B cell (primary cell): ENCODE measurements at regions not wholly inside any gene's neighbourhood (a gene's known extent, or its start where the extent isn't known, plus 50 kb on each side); places are given as distances from the start of the nearest gene placed in this dataset.

Source experiments
- ATAC-seq: fragments of 200-7000 bp; cut with Tn5 transposase; one replicate; pipeline ENCODE4 v1.10.0; 2021; ENCODE audit warnings: low read depth, mild to moderate bottlenecking, moderate number of reproducible peaks, moderate library complexity
- CTCF ChIA-PET: fragments of 350-600 bp; sonication (Branson Sonifier 250); formaldehyde crosslinking; loops from one replicate; lab custom pipeline; 2021; ENCODE audit warnings: antibody characterized with exemption, inconsistent platforms; lab: Charles Lee
- POLR2A ChIA-PET: fragments of 350-600 bp; sonication (Branson Sonifier 250); formaldehyde crosslinking; loops from one replicate; lab custom pipeline; 2021; ENCODE audit warnings: antibody characterized with exemption; lab: Charles Lee
- DNase-seq: peaks from one replicate; pipeline ENCODE4 v3.0.0; 2013
- H2AFZ ChIP-seq: 2 replicates; pipeline ENCODE4 v1.6.1; 2012; ENCODE audit warnings: mild to moderate bottlenecking, low read depth, low read length; ENCODE audit not compliant: insufficient read depth, poor library complexity, severe bottlenecking
- H3K27ac ChIP-seq, 2 donors: 1 replicate in 1 of 2; 2 replicates in 1 of 2; pipeline ENCODE4 v1.5.1; 2012 to 2013; ENCODE audit warnings: low read length in 2 of 2, mild to moderate bottlenecking in 2 of 2, moderate library complexity in 1 of 2
- H3K27me3 ChIP-seq, 4 experiments: fragments of 200-600 bp in 1 of 4; sonication (generic) in 1 of 4; replicated peaks in 1 of 4; 1 replicate in 2 of 4; 2 replicates in 2 of 4; pipeline versions ENCODE4 v1.6.1 to v1.7.0; 2013 to 2016; ENCODE audit warnings: low read length in 3 of 4, mild to moderate bottlenecking in 2 of 4, mixed read lengths in 1 of 4, moderate library complexity in 1 of 4; ENCODE audit not compliant: insufficient read depth in 4 of 4, control insufficient read depth in 3 of 4; ENCODE audit errors: control extremely low read depth in 1 of 4
- H3K36me3 ChIP-seq, 2 experiments: replicated peaks in 1 of 2; 1 replicate in 1 of 2; 2 replicates in 1 of 2; pipeline versions ENCODE4 v1.6.1 to v1.7.1; 2013; ENCODE audit warnings: low read length in 1 of 2; ENCODE audit not compliant: insufficient read depth in 2 of 2, control insufficient read depth in 1 of 2; ENCODE audit errors: control extremely low read depth in 1 of 2, extremely low read depth in 1 of 2
- H3K4me1 ChIP-seq, 2 donors: fragments of 200-600 bp in 1 of 2; sonication (generic) in 1 of 2; 1 replicate in 1 of 2; 2 replicates in 1 of 2; pipeline versions ENCODE4 v1.5.1 to v1.6.1; 2013 to 2017; ENCODE audit warnings: low read length in 2 of 2; ENCODE audit not compliant: control insufficient read depth in 2 of 2, insufficient read depth in 2 of 2
- H3K4me2 ChIP-seq: replicated peaks from 2 replicates; pipeline ENCODE3; 2012; ENCODE audit warnings: mild to moderate bottlenecking, low read depth, low read length; ENCODE audit not compliant: poor library complexity, severe bottlenecking
- H3K4me3 ChIP-seq, 5 experiments: fragments of 200-600 bp in 1 of 5; sonication (generic) in 1 of 5; 1 replicate in 3 of 5; 2 replicates in 2 of 5; pipeline versions ENCODE4 v1.5.1 to v1.7.0; 2011 to 2016; ENCODE audit warnings: low read length in 4 of 5, mild to moderate bottlenecking in 4 of 5, low read depth in 2 of 5, control low read depth in 1 of 5, moderate library complexity in 1 of 5; ENCODE audit not compliant: insufficient read depth in 1 of 5; ENCODE audit errors: control extremely low read depth in 1 of 5, extremely low read depth in 1 of 5
- H3K79me2 ChIP-seq: fragments of 200-600 bp; sonication (generic); one replicate; pipeline ENCODE4 v1.6.0; 2016; ENCODE audit warnings: low read length; ENCODE audit not compliant: control insufficient read depth, insufficient read depth
- H3K9ac ChIP-seq: fragments of 200-600 bp; sonication (generic); 2 replicates; pipeline ENCODE4 v1.6.1; 2017; ENCODE audit warnings: mild to moderate bottlenecking, low read length, moderate library complexity
- H3K9me3 ChIP-seq, 3 donors: one replicate each; pipeline versions ENCODE4 v1.6.1 to v1.7.1; 2013; ENCODE audit warnings: low read length in 2 of 3; ENCODE audit not compliant: control insufficient read depth in 2 of 3, insufficient read depth in 1 of 3; ENCODE audit errors: control extremely low read depth in 1 of 3
- H4K20me1 ChIP-seq: 2 replicates; pipeline ENCODE4 v1.6.0; 2012; ENCODE audit warnings: mild to moderate bottlenecking, low read length; ENCODE audit not compliant: insufficient read depth, control insufficient read depth, poor library complexity, severe bottlenecking
- H3K27ac Mint-ChIP-seq: one replicate; pipeline ENCODE4 v1.8.0; 2021; ENCODE audit warnings: mixed read lengths
- H3K27me3 Mint-ChIP-seq: one replicate; pipeline ENCODE4 v1.8.0; 2021; ENCODE audit warnings: mixed read lengths
- H3K4me1 Mint-ChIP-seq: one replicate; pipeline ENCODE4 v1.8.0; 2021; ENCODE audit warnings: mixed read lengths
- H3K4me3 Mint-ChIP-seq: one replicate; pipeline ENCODE4 v1.8.0; 2021; ENCODE audit warnings: mixed read lengths
- H3K9me3 Mint-ChIP-seq: one replicate; pipeline ENCODE4 v1.8.0; 2022; ENCODE audit warnings: mixed read lengths; ENCODE audit not compliant: insufficient read depth
- CTCF ChIP-seq: fragments of 200-600 bp; IDR thresholded peaks from one replicate; pipeline ENCODE4 v1.8.0; 2022; ENCODE audit warnings: antibody characterized with exemption, mild to moderate bottlenecking
- EZH2 ChIP-seq: IDR thresholded peaks from 2 replicates; pipeline ENCODE4 v1.6.1; 2012; ENCODE audit warnings: borderline replicate concordance, low read depth, mild to moderate bottlenecking, moderate library complexity, low read length; ENCODE audit not compliant: insufficient read depth, poor library complexity, severe bottlenecking
- WGBS: methylation state at CpG from one replicate; pipeline ENCODE4 v1.1.5; 2013; ENCODE audit warnings: missing lambda C conversion rate; ENCODE audit not compliant: insufficient coverage; 5-methylcytosine and 5-hydroxymethylcytosine counted together
- intact Hi-C: fragments of 100-400 bp; cut with micrococcal nuclease; formaldehyde crosslinking; loops from one replicate; pipeline ENCODE4 v1.10.0; 2022

GRCh38 chr16:79271583-79271982, 329.0 kb downstream of the MAF start:
- peaks cover 39% of the 10 kb centered on the region for H3K4me1 Mint-ChIP-seq
- CTCF ChIA-PET, result interaction anchor here (0.6 to 1.1 kb wide), 2 partner anchors 9 to 331 kb away, joined by 3 to 6 read pairs; no protein-coding TSS in a partner anchor
- WGBS, result 0% methylated on average over 1 of the region's 1 CpG

GRCh38 chr16:79270011-79270410, 330.5 kb downstream of the MAF start:
- H3K9me3 ChIP-seq, result peaks cover 0 to 2% (median 0%) of the 10 kb centered on the region in 3 donors
- no peaks in the 10 kb centered on the region for H3K36me3 ChIP-seq
- Mint-ChIP-seq H3K27ac (no peak overlapping the region), H3K4me1 (peaks cover 39% of the 10 kb centered on the region), H3K9me3 (no peaks in the 10 kb centered on the region), H3K27me3 (peaks cover 23% of the 10 kb centered on the region), H3K4me3 (peak overlapping the region; percentile 78)
- H3K79me2 ChIP-seq, result no peaks in the 10 kb centered on the region
- no peak for ATAC-seq
- no peak overlapping the region for H3K27ac ChIP-seq
- intact Hi-C loops, result no loop called here
- no peak overlapping the region for H3K9ac ChIP-seq
- DNase-seq, result no peak
- no peak overlapping the region for H3K4me3 ChIP-seq
- H2AFZ ChIP-seq, result no peak overlapping the region
- H3K27me3 ChIP-seq, result peaks cover 0 to 17% (median 2%) of the 10 kb centered on the region in 4 experiments
- no peaks in the 10 kb centered on the region for H4K20me1 ChIP-seq
- 100% methylated on average over 1 of the region's 2 CpGs for whole genome bisulfite sequencing
- TF ChIP-seq EZH2 (no peak), CTCF (no peak)
- peaks cover 26 to 28% of the 10 kb centered on the region in 2 donors for H3K4me1 ChIP-seq
- ChIA-PET POLR2A (no interaction called here), CTCF (no interaction called here)
- peak overlapping the region; percentile 54 for H3K4me2 ChIP-seq

More at GRCh38 chr16:79271583-79271982, 329.0 kb downstream of the MAF start:
- Histone ChIP-seq H3K4me2 (no peak overlapping the region), H3K9me3 (peaks cover 0 to 2% (median 0%) of the 10 kb centered on the region in 3 donors), H3K36me3 (no peaks in the 10 kb centered on the region), H4K20me1 (no peaks in the 10 kb centered on the region), H3K27me3 (peaks cover 0 to 13% (median 0%) of the 10 kb centered on the region in 4 experiments), H3K79me2 (no peaks in the 10 kb centered on the region), H2AFZ (no peak overlapping the region), H3K27ac (no peak overlapping the region), H3K4me3 (no peak overlapping the region), H3K9ac (no peak overlapping the region), H3K4me1 (peaks cover 26 to 28% of the 10 kb centered on the region in 2 donors)
- intact Hi-C loops, result no loop called here
- no peaks in the 10 kb centered on the region for H3K9me3 Mint-ChIP-seq
- no peak overlapping the region for H3K27ac Mint-ChIP-seq
- no peak overlapping the region for H3K4me3 Mint-ChIP-seq
- TF ChIP-seq CTCF (no peak), EZH2 (no peak)
- POLR2A ChIA-PET, result no interaction called here
- DNase-seq, result no peak
- H3K27me3 Mint-ChIP-seq, result peaks cover 24% of the 10 kb centered on the region
- ATAC-seq, result no peak
